Astrocyte (in vitro differentiated cells and primary cell): ENCODE measurements at regions not wholly inside any gene's neighbourhood (a gene's known extent, or its start where the extent isn't known, plus 50 kb on each side); places are given as distances from the start of the nearest gene placed in this dataset.

ENCODE experiments used
- DNase-seq: peaks from one replicate; pipeline ENCODE4 v3.0.0-alpha.2; 2010; ENCODE audit warnings: low read depth
- FAIRE-seq: peaks from 2 replicates; lab custom pipeline; 2011; peaks lifted over from hg19 to GRCh38; lab: Jason Lieb, UNC
- H2AFZ ChIP-seq: 2 replicates; pipeline ENCODE4 v1.6.0; 2012; ENCODE audit warnings: low read depth, low read length, inconsistent platforms
- H3K27ac ChIP-seq: 2 replicates; pipeline ENCODE4 v1.5.1; 2011; ENCODE audit warnings: low read depth, low read length, inconsistent platforms
- H3K27me3 ChIP-seq: 2 replicates; pipeline ENCODE4 v1.6.0; 2011; ENCODE audit warnings: low read length, inconsistent platforms; ENCODE audit not compliant: insufficient read depth
- H3K36me3 ChIP-seq: 2 replicates; pipeline ENCODE4 v1.5.1; 2011; ENCODE audit warnings: low read length, inconsistent platforms; ENCODE audit not compliant: insufficient read depth
- H3K4me1 ChIP-seq: 2 replicates; pipeline ENCODE4 v1.5.1; 2011; ENCODE audit warnings: low read length, inconsistent platforms; ENCODE audit not compliant: insufficient read depth
- H3K4me2 ChIP-seq: 2 replicates; pipeline ENCODE4 v1.6.0; 2012; ENCODE audit warnings: low read length, inconsistent platforms
- H3K4me3 ChIP-seq: 2 replicates; pipeline ENCODE4 v1.5.1; 2011; ENCODE audit warnings: low read depth, mild to moderate bottlenecking, low read length, inconsistent platforms; ENCODE audit not compliant: insufficient read depth
- H3K79me2 ChIP-seq: 2 replicates; pipeline ENCODE4 v1.6.0; 2012; ENCODE audit warnings: mild to moderate bottlenecking, low read length, inconsistent platforms; ENCODE audit not compliant: insufficient read depth
- H3K9ac ChIP-seq: 2 replicates; pipeline ENCODE4 v1.6.0; 2012; ENCODE audit warnings: mild to moderate bottlenecking, low read length, inconsistent platforms
- H3K9me3 ChIP-seq: 2 replicates; pipeline ENCODE4 v1.5.1; 2012; ENCODE audit warnings: low read depth, mild to moderate bottlenecking, low read length, inconsistent platforms; ENCODE audit not compliant: insufficient read depth
- H4K20me1 ChIP-seq: 2 replicates; pipeline ENCODE4 v1.6.0; 2012; ENCODE audit warnings: low read length, inconsistent platforms; ENCODE audit not compliant: insufficient read depth
- H3K27ac Mint-ChIP-seq: one replicate; pipeline ENCODE4 v1.8.0; 2021; ENCODE audit warnings: mild to moderate bottlenecking, mixed read lengths; ENCODE audit not compliant: unreplicated experiment
- H3K27me3 Mint-ChIP-seq: one replicate; pipeline ENCODE4 v1.8.0; 2021; ENCODE audit warnings: low read depth, mixed read lengths; ENCODE audit not compliant: unreplicated experiment
- H3K36me3 Mint-ChIP-seq: one replicate; pipeline ENCODE4 v1.8.0; 2021; ENCODE audit warnings: low read depth, mixed read lengths; ENCODE audit not compliant: unreplicated experiment
- H3K4me1 Mint-ChIP-seq: one replicate; pipeline ENCODE4 v1.8.0; 2021; ENCODE audit warnings: low read depth, mixed read lengths; ENCODE audit not compliant: unreplicated experiment
- H3K4me3 Mint-ChIP-seq: one replicate; pipeline ENCODE4 v1.8.0; 2021; ENCODE audit warnings: mild to moderate bottlenecking, moderate library complexity, mixed read lengths; ENCODE audit not compliant: unreplicated experiment
- H3K9me3 Mint-ChIP-seq: one replicate; pipeline ENCODE4 v1.8.0; 2021; ENCODE audit warnings: mild to moderate bottlenecking, mixed read lengths; ENCODE audit not compliant: unreplicated experiment
- CTCF ChIP-seq: IDR thresholded peaks from 2 replicates; pipeline ENCODE4 v1.5.1; 2011; ENCODE audit warnings: low read depth, mild to moderate bottlenecking, inconsistent platforms, low read length, moderate library complexity; ENCODE audit not compliant: insufficient read depth
- EZH2 ChIP-seq: IDR thresholded peaks from 2 replicates; pipeline ENCODE4 v1.6.1; 2012; ENCODE audit warnings: mild to moderate bottlenecking, low read length, inconsistent platforms; ENCODE audit not compliant: insufficient read depth

GRCh38 chr20:57896017-57896416, 186.2 kb upstream of the PMEPA1 start:
- Histone ChIP-seq H3K27me3 (peaks cover 15% of the 10 kb centered on the region), H3K4me3 (no peak overlapping the region), H3K9me3 (no peaks in the 10 kb centered on the region), H3K4me1 (no peaks in the 10 kb centered on the region), H3K9ac (no peak overlapping the region), H3K27ac (no peak overlapping the region), H4K20me1 (no peaks in the 10 kb centered on the region), H3K79me2 (no peaks in the 10 kb centered on the region), H3K4me2 (no peak overlapping the region), H3K36me3 (no peaks in the 10 kb centered on the region), H2AFZ (no peak overlapping the region)
- Mint-ChIP-seq H3K27me3 (peaks cover 90% of the 10 kb centered on the region), H3K27ac (no peak overlapping the region), H3K36me3 (no peaks in the 10 kb centered on the region), H3K4me3 (no peak overlapping the region), H3K4me1 (peaks cover 2% of the 10 kb centered on the region), H3K9me3 (peaks cover 5% of the 10 kb centered on the region)
- TF ChIP-seq CTCF (no peak), EZH2 (no peak)
- FAIRE-seq (no peak), DNase-seq (no peak)

GRCh38 chr20:57895161-57895855, 185.5 kb upstream of the PMEPA1 start:
- Histone ChIP-seq H2AFZ (no peak overlapping the region), H3K79me2 (no peaks in the 10 kb centered on the region), H3K4me3 (no peak overlapping the region), H3K4me2 (no peak overlapping the region), H3K27me3 (peaks cover 15% of the 10 kb centered on the region), H3K36me3 (no peaks in the 10 kb centered on the region), H4K20me1 (no peaks in the 10 kb centered on the region), H3K4me1 (no peaks in the 10 kb centered on the region), H3K9ac (no peak overlapping the region), H3K9me3 (no peaks in the 10 kb centered on the region), H3K27ac (no peak overlapping the region)
- peaks cover 5% of the 10 kb centered on the region for H3K9me3 Mint-ChIP-seq
- DNase-seq = no peak
- H3K27me3 Mint-ChIP-seq = peaks cover 87% of the 10 kb centered on the region
- FAIRE-seq = no peak
- peaks cover 2% of the 10 kb centered on the region for H3K4me1 Mint-ChIP-seq
- no peaks in the 10 kb centered on the region for H3K36me3 Mint-ChIP-seq
- H3K27ac Mint-ChIP-seq = no peak overlapping the region
- no peak overlapping the region for H3K4me3 Mint-ChIP-seq
- no peak for TF ChIP-seq CTCF
- no peak for TF ChIP-seq EZH2

- Histone ChIP-seq H3K9me3 (no peaks in the 10 kb centered on the region), H3K79me2 (no peaks in the 10 kb centered on the region), H3K36me3 (no peaks in the 10 kb centered on the region), H3K9ac (no peak overlapping the region), H3K4me3 (no peak overlapping the region), H3K27ac (no peak overlapping the region), H3K4me2 (no peak overlapping the region), H3K4me1 (no peaks in the 10 kb centered on the region), H3K27me3 (peaks cover 15% of the 10 kb centered on the region), H4K20me1 (no peaks in the 10 kb centered on the region), H2AFZ (no peak overlapping the region)
- no peak for TF ChIP-seq CTCF
- no peak for TF ChIP-seq EZH2
- peaks cover 5% of the 10 kb centered on the region for H3K9me3 Mint-ChIP-seq
- FAIRE-seq (no peak), DNase-seq (no peak)
- H3K36me3 Mint-ChIP-seq = no peaks in the 10 kb centered on the region
- no peak overlapping the region for H3K27ac Mint-ChIP-seq
- no peak overlapping the region for H3K4me3 Mint-ChIP-seq
- H3K27me3 Mint-ChIP-seq = peaks cover 91% of the 10 kb centered on the region
- no peaks in the 10 kb centered on the region for H3K4me1 Mint-ChIP-seq
Observed at GRCh38 chr20:57894522-57894921, 184.7 kb upstream of the PMEPA1 start.
